HL-60 (cell line): ENCODE measurements at regions not wholly inside any gene's neighbourhood (a gene's known extent, or its start where the extent isn't known, plus 50 kb on each side); places are given as distances from the start of the nearest gene placed in this dataset.

Experiments
- DNase-seq, 2 experiments: peaks; one replicate each; pipeline ENCODE4 v3.0.0-alpha.2; 2010 to 2020; ENCODE audit warnings: low read depth in 1 of 2, low spot score in 1 of 2
- H3K27ac ChIP-seq: fragments of 250-450 bp; sonication (Bioruptor Pico); replicated peaks from 2 replicates; pipeline ENCODE4 v1.5.1; 2020; ENCODE audit warnings: mild to moderate bottlenecking, moderate library complexity
- H3K27me3 ChIP-seq: fragments of 250-450 bp; sonication (Bioruptor Pico); 2 replicates; pipeline ENCODE4 v1.5.1; 2021; ENCODE audit warnings: mild to moderate bottlenecking, moderate library complexity; ENCODE audit not compliant: insufficient read depth, poor library complexity, severe bottlenecking
- H3K4me3 ChIP-seq: replicated peaks from 2 replicates; pipeline ENCODE4 v1.5.1; 2011; ENCODE audit warnings: mild to moderate bottlenecking, control low read depth, low read length; ENCODE audit not compliant: insufficient read depth
- CTCF ChIP-seq: IDR thresholded peaks from one replicate; pipeline ENCODE4 v1.5.1; 2011; ENCODE audit warnings: low read length, control low read depth, inconsistent platforms; ENCODE audit not compliant: insufficient read depth
- GABPA ChIP-seq: IDR thresholded peaks from 2 replicates; pipeline ENCODE4 v1.6.1; 2012; ENCODE audit warnings: low read depth
- POLR2AphosphoS5 ChIP-seq: IDR thresholded peaks from 2 replicates; pipeline ENCODE4 v1.6.1; 2012; ENCODE audit warnings: low read depth
- REST ChIP-seq: IDR thresholded peaks from 2 replicates; pipeline ENCODE4 v1.6.1; 2012; ENCODE audit warnings: low read depth; ENCODE audit not compliant: insufficient replicate concordance
- SPI1 ChIP-seq: IDR thresholded peaks from 2 replicates; pipeline ENCODE4 v1.6.1; 2012; ENCODE audit warnings: low read depth, mild to moderate bottlenecking, borderline replicate concordance

GRCh38 chr3:31277582-31277981 is 255.1 kb upstream of the STT3B start:
- H3K27ac ChIP-seq: no peak overlapping the region
- H3K27me3 ChIP-seq: no peaks in the 10 kb centered on the region
- DNase-seq: no peak
- no peak for TF ChIP-seq REST
- no peak for TF ChIP-seq SPI1
- TF ChIP-seq POLR2AphosphoS5: no peak
- no peak for TF ChIP-seq CTCF
- no peak for TF ChIP-seq GABPA
- no peak overlapping the region for H3K4me3 ChIP-seq

- Histone ChIP-seq H3K4me3 (no peak overlapping the region), H3K27me3 (no peaks in the 10 kb centered on the region), H3K27ac (no peak overlapping the region)
- no peak for DNase-seq
- TF ChIP-seq CTCF: no peak
- TF ChIP-seq GABPA: no peak
- TF ChIP-seq SPI1: no peak
- TF ChIP-seq POLR2AphosphoS5: no peak
- TF ChIP-seq REST: no peak
These were observed 254.2 kb upstream of the STT3B start for GRCh38 chr3:31278532-31278931.

GRCh38 chr3:31284776-31285175 is 247.9 kb upstream of the STT3B start:
- H3K27ac ChIP-seq: no peak overlapping the region
- no peaks in the 10 kb centered on the region for H3K27me3 ChIP-seq

More at GRCh38 chr3:31284776-31285175, 247.9 kb upstream of the STT3B start:
- no peak overlapping the region for H3K4me3 ChIP-seq
- no peak for DNase-seq
- no peak for TF ChIP-seq POLR2AphosphoS5
- TF ChIP-seq CTCF: no peak
- TF ChIP-seq SPI1: no peak
- no peak for TF ChIP-seq REST
- no peak for TF ChIP-seq GABPA
